ENCODE measurements at regions not wholly inside any gene's neighbourhood (a gene's known extent, or its start where the extent isn't known, plus 50 kb on each side); places are given as distances from the start of the nearest gene placed in this dataset.

- no peak for DNase-seq (ENCODE audit: low spot score in 2 of 2)
- no peak overlapping the region for H3K4me3 ChIP-seq (ENCODE audit: low read depth, poor library complexity, severe bottlenecking)
- TF ChIP-seq CTCF (IDR thresholded peaks at IDR 0.05) (no peak), POLR2A (IDR thresholded peaks at IDR 0.05) (no peak)
- WGBS, 2 donors, result 87 to 89% methylated on average over 3 of the region's 3 CpGs
- intact Hi-C loops (cut with DNase I; ENCODE audit: low total_unique reads), result no loop called here
Observed at GRCh38 chr3:99256788-99257187, 355.3 kb upstream of the DCBLD2 start.

DNA sequence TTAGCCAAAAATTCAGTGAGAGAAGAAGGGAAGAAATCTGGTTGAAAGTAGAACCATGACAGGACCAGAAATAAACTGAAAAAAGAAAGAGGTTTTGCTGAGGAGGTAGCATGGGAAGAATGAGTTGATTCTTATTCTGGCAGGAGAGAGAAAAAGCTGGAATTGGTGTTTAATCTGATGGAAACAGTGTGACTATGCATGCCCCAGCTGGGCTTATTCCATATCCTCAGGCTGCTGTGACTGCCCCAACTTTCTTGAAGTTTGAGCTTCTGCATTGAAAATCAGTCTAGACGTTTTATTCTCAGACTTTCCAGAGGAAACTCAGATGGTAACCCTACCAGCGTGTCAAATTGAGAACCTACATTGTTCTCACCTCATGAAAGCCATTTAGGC, 352.5 kb upstream of the DCBLD2 start:
- intact Hi-C loops (cut with DNase I; ENCODE audit: low total_unique reads), result no loop called here
- 25 to 37% methylated on average over 2 of the region's 2 CpGs for WGBS, 2 donors
- H3K4me3 ChIP-seq (ENCODE audit: low read depth, poor library complexity, severe bottlenecking), result no peak overlapping the region
- no peak for DNase-seq (ENCODE audit: low spot score in 2 of 2)
- TF ChIP-seq POLR2A (IDR thresholded peaks at IDR 0.05) (no peak), CTCF (IDR thresholded peaks at IDR 0.05) (no peak)

DNA sequence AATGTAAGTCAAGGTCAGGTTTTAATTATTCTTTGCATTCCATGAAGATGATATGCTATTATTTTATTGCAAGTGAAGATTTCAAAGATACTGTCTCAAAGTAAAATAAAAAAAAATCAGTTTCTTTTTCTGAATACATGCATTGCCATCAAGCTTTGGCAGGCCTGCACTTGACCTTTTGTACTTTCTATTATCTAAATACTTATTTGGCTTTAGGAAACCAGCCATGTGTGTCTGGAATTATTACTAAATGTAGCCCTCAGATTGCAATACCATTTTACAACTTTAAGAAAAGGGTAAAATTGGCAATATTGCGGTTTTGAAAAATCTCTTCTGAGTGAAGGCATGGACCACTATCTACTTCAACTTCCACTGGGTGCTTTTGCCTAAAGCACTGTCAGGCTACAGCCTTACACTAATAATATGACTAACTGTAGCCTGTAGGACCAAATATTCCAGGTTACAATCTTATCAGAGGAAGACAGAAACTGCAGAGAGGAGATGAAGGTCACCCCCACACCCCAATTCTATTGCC, 349.4 kb upstream of the DCBLD2 start:
- WGBS, 2 donors, result 79 to 80% methylated on average over 1 of the region's 1 CpG
- H3K4me3 ChIP-seq (ENCODE audit: low read depth, poor library complexity, severe bottlenecking), result no peak overlapping the region
- DNase-seq (ENCODE audit: low spot score in 2 of 2), result no peak
- TF ChIP-seq CTCF (IDR thresholded peaks at IDR 0.05) (no peak), POLR2A (IDR thresholded peaks at IDR 0.05) (no peak)
- intact Hi-C loops (cut with DNase I; ENCODE audit: low total_unique reads), result no loop called here

DNA sequence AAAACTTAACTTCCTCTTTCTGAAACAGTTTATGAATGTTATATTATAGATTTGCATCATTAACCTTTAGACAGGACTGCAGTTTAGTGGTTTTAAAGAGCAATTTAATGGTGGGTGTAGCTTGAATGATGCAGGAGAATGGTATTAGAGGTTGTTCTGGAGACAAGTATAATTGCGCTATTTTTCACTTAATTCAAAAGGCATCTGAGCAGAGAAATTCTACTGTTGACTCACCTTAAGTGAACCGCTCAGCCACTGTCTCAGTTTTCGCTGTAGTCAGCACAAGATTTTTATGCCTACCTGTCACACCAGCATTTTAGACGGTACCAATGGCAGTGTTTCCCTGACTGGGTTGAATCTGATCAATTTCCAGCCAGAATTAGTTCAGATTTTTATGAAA, 348.8 kb upstream of the DCBLD2 start:
- WGBS, 2 donors, result 83 to 88% methylated on average over 4 of the region's 4 CpGs
- intact Hi-C loops (cut with DNase I; ENCODE audit: low total_unique reads), result no loop called here
- H3K4me3 ChIP-seq (ENCODE audit: low read depth, poor library complexity, severe bottlenecking), result no peak overlapping the region
- no peak for DNase-seq (ENCODE audit: low spot score in 2 of 2)
- TF ChIP-seq POLR2A (IDR thresholded peaks at IDR 0.05) (no peak), CTCF (IDR thresholded peaks at IDR 0.05) (no peak)

DNA sequence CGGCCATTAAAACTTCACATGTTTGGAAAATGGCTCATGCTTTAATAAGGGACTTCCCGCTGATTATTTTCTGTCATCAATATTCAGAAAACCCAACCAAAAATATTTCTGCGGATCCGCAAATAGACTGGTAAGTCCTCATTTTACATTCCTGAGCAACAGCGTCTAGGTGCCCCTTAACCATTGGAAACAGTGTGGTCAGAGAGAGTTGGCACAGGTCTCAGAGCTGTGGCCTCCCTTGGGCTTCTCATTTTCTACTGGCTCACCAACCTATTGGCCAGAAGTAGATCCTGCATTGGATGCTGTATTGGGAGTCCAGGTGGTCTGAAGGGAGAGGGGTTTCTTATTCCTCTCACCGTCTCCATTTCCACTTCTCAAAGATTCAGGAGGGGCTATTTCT, 348.1 kb upstream of the DCBLD2 start:
- intact Hi-C loops (cut with DNase I; ENCODE audit: low total_unique reads), result no loop called here
- 96 to 97% methylated on average over 6 of the region's 6 CpGs for WGBS, 2 donors
- no peak overlapping the region for H3K4me3 ChIP-seq (ENCODE audit: low read depth, poor library complexity, severe bottlenecking)
- no peak for DNase-seq (ENCODE audit: low spot score in 2 of 2)
- TF ChIP-seq POLR2A (IDR thresholded peaks at IDR 0.05), result no peak
- no peak for TF ChIP-seq CTCF (IDR thresholded peaks at IDR 0.05)

GRCh38 chr3:99248913-99249312, 347.4 kb upstream of the DCBLD2 start:
- WGBS, 2 donors, result 31 to 40% methylated on average over 1 of the region's 1 CpG
- no peak for DNase-seq (ENCODE audit: low spot score in 2 of 2)
- TF ChIP-seq CTCF (IDR thresholded peaks at IDR 0.05) (no peak), POLR2A (IDR thresholded peaks at IDR 0.05) (no peak)
- intact Hi-C loops (cut with DNase I; ENCODE audit: low total_unique reads), result no loop called here
- H3K4me3 ChIP-seq (ENCODE audit: low read depth, poor library complexity, severe bottlenecking), result no peak overlapping the region
